ENCODE measurements at regions not wholly inside any gene's neighbourhood (a gene's known extent, or its start where the extent isn't known, plus 50 kb on each side); places are given as distances from the start of the nearest gene placed in this dataset.

DNA sequence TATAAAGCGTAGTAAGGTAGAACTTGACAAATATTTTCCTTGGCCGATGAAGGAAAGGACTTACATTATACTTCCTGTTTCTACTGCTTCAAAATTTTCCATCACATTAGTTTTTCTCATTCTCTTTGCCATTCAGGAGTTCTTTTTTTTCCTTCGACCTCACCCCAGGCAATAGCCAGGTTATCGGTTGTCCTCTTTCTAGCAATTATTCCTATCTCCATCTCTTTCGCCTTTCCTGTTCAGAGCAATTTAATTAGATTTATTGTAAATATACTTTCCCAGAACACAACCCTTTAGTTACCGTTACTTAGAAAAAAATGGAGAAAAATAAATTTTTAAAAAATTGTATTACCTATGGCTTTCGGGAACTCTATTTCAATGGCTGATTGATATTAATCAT is 205.2 kb downstream of the KCNJ2 start:
- Histone ChIP-seq H3K27me3 (ENCODE audit: low read depth) (no peaks in the 10 kb centered on the region), H3K36me3 (no peaks in the 10 kb centered on the region), H3K4me1 (peaks cover 17% of the 10 kb centered on the region), H3K27ac (no peak overlapping the region), H3K9me3 (no peaks in the 10 kb centered on the region), H3K4me3 (no peak overlapping the region)
- ATAC-seq (no peak), DNase-seq (no peak)
- TF ChIP-seq, protein P1, sequence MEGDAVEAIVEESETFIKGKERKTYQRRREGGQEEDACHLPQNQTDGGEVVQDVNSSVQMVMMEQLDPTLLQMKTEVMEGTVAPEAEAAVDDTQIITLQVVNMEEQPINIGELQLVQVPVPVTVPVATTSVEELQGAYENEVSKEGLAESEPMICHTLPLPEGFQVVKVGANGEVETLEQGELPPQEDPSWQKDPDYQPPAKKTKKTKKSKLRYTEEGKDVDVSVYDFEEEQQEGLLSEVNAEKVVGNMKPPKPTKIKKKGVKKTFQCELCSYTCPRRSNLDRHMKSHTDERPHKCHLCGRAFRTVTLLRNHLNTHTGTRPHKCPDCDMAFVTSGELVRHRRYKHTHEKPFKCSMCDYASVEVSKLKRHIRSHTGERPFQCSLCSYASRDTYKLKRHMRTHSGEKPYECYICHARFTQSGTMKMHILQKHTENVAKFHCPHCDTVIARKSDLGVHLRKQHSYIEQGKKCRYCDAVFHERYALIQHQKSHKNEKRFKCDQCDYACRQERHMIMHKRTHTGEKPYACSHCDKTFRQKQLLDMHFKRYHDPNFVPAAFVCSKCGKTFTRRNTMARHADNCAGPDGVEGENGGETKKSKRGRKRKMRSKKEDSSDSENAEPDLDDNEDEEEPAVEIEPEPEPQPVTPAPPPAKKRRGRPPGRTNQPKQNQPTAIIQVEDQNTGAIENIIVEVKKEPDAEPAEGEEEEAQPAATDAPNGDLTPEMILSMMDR (IDR thresholded peaks at IDR 0.05) = no peak
- intact Hi-C loops (cut with DNase I) = no loop called here

DNA sequence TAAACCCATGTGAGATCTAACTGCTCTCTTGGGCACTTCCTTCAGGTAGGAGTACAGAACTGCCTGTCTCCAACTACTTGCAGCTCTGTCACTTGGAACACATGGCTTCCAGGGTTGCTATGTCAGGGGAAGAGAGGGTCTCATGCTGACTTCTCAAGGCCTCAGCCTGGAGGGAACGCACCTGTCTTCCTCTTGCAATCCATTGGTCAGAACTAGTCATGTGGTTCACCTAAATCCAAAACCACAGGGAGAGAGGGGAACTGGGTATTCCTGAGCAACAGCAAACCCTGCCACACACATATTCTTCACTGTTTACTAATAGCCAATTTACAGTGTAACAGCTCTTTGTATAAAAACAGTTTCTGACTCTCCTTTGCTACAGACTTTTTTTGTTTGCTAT is 206.1 kb downstream of the KCNJ2 start:
- no peaks in the 10 kb centered on the region for H3K27me3 ChIP-seq (ENCODE audit: low read depth)
- no peaks in the 10 kb centered on the region for H3K36me3 ChIP-seq
- no peak for DNase-seq
- H3K9me3 ChIP-seq = no peaks in the 10 kb centered on the region
- ATAC-seq = peak in 1 of 2 donors; percentile 61
- intact Hi-C loops (cut with DNase I) = no loop called here
- H3K4me3 ChIP-seq = no peak overlapping the region
- no peak overlapping the region for H3K27ac ChIP-seq
- TF ChIP-seq, protein P1 (IDR thresholded peaks at IDR 0.05) = no peak
- H3K4me1 ChIP-seq = peaks cover 17% of the 10 kb centered on the region

GRCh38 chr17:70375813-70376770 is 206.8 kb downstream of the KCNJ2 start:
- H3K9me3 ChIP-seq = no peaks in the 10 kb centered on the region
- intact Hi-C loops (cut with DNase I) = no loop called here
- H3K27ac ChIP-seq = no peak overlapping the region
- TF ChIP-seq, protein P1 (IDR thresholded peaks at IDR 0.05) = no peak
- H3K27me3 ChIP-seq (ENCODE audit: low read depth) = no peaks in the 10 kb centered on the region
- no peaks in the 10 kb centered on the region for H3K36me3 ChIP-seq
- no peak overlapping the region for H3K4me3 ChIP-seq
- DNase-seq = no peak
- peaks cover 17% of the 10 kb centered on the region for H3K4me1 ChIP-seq
- ATAC-seq = peak; percentile 61 to 91

DNA sequence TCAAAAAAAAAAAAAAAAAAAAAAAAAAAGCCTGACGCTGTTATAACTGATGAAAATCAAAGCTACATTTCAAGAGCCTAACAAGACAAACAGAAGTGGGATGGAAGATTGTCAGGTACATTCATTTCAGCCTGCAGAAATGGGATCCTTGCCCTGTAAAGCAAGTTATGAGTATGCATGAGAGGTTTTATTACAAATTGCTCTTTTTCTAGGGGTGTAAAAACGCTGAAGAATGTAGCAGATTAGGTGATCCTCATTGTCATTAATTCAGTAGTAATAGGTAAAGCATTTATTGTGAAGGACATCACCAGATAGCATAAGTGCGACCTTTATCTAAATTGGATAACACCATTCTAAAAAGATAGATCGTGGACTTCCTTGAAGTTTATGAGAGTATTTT is 208.3 kb downstream of the KCNJ2 start:
- H3K27me3 ChIP-seq (ENCODE audit: low read depth) = no peaks in the 10 kb centered on the region
- ATAC-seq = no peak
- DNase-seq = no peak
- no peak overlapping the region for H3K27ac ChIP-seq
- TF ChIP-seq, protein P1 (IDR thresholded peaks at IDR 0.05) = no peak
- intact Hi-C loops (cut with DNase I) = no loop called here
- no peaks in the 10 kb centered on the region for H3K9me3 ChIP-seq
- H3K36me3 ChIP-seq = no peaks in the 10 kb centered on the region
- peaks cover 17% of the 10 kb centered on the region for H3K4me1 ChIP-seq
- no peak overlapping the region for H3K4me3 ChIP-seq

DNA sequence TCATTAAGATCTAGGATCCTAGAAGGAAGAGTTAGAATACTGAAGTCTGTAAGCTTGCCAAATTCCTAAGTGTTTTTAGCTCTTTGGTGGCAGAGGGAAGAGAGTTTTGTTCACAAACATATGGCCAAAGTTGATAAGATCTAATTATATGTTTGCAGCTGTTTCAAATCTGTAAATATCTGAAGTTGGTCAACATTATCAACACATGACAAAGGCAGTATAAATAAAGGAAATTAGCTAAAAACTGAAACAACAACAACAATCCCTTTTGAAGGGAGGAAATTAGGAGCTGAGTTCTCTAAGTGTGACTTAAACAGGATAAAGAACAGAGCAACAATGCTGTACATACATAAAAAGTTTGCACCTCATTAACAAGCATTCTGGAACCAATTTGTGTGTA is 208.7 kb downstream of the KCNJ2 start:
- ATAC-seq (no peak), DNase-seq (no peak)
- TF ChIP-seq, protein P1 (IDR thresholded peaks at IDR 0.05) = no peak
- no peaks in the 10 kb centered on the region for H3K36me3 ChIP-seq
- intact Hi-C loops (cut with DNase I) = no loop called here
- H3K27ac ChIP-seq = no peak overlapping the region
- H3K4me3 ChIP-seq = no peak overlapping the region
- no peaks in the 10 kb centered on the region for H3K27me3 ChIP-seq (ENCODE audit: low read depth)
- H3K4me1 ChIP-seq = peaks cover 17% of the 10 kb centered on the region
- H3K9me3 ChIP-seq = no peaks in the 10 kb centered on the region

Data from lower lobe of right lung (tissue), 2 donors.